ENCODE measurements at regions not wholly inside any gene's neighbourhood (a gene's known extent, or its start where the extent isn't known, plus 50 kb on each side); places are given as distances from the start of the nearest gene placed in this dataset.

DNA sequence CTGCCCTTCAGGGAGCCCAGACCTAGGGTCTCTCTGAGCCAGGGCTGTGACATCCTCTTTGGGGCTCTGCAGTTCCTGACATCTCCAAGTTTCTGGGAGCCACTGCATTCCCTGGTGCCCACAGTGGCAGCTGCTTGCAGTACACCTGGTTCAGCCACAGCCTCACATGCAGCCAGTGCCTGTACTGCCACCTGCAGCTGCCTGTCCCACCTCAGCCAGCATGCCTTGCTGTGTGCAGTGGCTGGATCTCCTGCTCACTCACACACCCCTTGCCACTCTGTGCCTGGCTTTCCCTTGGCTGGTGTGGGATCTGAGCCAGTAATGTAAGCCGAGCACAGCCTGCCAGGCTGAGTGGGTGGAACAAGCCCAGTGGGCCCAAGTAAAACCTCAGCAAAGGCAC, 1288.7 kb downstream of the CNTNAP5 start:
- TF ChIP-seq, protein P1, sequence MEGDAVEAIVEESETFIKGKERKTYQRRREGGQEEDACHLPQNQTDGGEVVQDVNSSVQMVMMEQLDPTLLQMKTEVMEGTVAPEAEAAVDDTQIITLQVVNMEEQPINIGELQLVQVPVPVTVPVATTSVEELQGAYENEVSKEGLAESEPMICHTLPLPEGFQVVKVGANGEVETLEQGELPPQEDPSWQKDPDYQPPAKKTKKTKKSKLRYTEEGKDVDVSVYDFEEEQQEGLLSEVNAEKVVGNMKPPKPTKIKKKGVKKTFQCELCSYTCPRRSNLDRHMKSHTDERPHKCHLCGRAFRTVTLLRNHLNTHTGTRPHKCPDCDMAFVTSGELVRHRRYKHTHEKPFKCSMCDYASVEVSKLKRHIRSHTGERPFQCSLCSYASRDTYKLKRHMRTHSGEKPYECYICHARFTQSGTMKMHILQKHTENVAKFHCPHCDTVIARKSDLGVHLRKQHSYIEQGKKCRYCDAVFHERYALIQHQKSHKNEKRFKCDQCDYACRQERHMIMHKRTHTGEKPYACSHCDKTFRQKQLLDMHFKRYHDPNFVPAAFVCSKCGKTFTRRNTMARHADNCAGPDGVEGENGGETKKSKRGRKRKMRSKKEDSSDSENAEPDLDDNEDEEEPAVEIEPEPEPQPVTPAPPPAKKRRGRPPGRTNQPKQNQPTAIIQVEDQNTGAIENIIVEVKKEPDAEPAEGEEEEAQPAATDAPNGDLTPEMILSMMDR (IDR thresholded peaks at IDR 0.05), result no peak
- no peak for TF ChIP-seq POLR2A (IDR thresholded peaks at IDR 0.05)
